DMS53 (cell line): ENCODE measurements at regions not wholly inside any gene's neighbourhood (a gene's known extent, or its start where the extent isn't known, plus 50 kb on each side); places are given as distances from the start of the nearest gene placed in this dataset.

ENCODE experiments used
- DNase-seq: peaks from one replicate; lab custom pipeline; 2025; lab: John Stamatoyannopoulos, UW

DNA sequence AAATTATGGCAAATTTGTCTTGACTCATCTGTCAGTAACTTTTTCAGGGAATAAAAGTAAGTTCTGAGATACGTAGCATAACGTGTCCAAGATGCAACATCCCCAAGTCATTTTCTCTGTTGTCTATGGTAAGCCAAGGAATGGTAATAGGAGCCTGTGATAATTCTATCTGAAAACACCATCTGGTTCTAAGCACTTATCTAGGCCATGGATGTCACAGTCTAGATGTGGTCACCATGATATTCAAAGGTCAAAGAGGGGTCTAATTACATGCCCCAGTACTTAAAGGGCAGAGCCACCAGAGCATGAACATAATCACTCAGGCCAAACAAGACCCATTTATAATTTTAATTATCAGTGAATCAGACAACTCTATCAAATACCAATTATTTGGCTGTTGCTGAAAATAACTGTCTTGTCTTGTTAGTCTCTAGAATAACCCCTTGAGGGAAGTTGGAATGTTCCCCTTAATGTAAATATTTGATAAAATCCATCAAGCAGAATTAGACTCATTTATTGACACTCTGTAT is 225.1 kb upstream of the MPPED2 start:
- no peak for DNase-seq

DNA sequence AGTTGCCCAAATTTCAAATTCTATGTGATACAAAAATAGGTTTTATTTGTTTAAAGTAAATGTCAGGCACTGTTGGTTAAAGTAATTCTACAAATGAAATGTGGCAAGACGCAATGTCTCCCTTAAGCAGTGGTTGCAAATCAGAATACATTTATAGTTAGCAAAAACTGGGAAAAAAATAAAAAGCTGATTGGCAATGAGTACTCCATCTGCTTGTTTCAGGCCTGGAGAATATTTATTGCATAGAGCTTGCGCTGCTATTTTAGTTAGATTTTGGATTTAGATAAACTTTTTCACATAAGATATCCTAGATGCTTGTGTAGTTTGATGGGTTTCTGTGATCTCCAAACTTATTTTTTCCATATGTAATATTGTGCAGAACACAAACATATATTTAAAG is 224.0 kb upstream of the MPPED2 start:
- no peak for DNase-seq

GRCh38 chr11:30801357-30801756 is 215.2 kb upstream of the MPPED2 start:
- peak; percentile 65 for DNase-seq

DNA sequence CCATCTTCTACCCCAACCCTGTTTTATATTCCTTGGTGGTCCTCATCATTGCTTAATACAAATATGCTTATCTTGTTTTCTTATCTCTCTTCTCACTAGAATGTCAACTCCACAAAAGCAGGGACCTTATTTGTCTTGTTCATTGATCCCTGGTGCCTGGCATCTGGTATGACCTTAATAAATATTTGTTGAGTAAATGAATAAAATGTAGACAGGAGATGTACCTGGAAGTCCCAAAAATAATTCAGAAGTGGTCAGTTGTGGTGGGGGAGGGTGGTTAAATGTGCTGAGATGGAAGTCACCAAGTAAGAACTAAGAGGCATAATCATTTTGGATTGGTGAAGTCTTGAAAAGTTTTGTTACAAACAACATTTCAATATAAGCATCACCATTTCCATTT is 214.8 kb upstream of the MPPED2 start:
- DNase-seq: peak; percentile 30

DNA sequence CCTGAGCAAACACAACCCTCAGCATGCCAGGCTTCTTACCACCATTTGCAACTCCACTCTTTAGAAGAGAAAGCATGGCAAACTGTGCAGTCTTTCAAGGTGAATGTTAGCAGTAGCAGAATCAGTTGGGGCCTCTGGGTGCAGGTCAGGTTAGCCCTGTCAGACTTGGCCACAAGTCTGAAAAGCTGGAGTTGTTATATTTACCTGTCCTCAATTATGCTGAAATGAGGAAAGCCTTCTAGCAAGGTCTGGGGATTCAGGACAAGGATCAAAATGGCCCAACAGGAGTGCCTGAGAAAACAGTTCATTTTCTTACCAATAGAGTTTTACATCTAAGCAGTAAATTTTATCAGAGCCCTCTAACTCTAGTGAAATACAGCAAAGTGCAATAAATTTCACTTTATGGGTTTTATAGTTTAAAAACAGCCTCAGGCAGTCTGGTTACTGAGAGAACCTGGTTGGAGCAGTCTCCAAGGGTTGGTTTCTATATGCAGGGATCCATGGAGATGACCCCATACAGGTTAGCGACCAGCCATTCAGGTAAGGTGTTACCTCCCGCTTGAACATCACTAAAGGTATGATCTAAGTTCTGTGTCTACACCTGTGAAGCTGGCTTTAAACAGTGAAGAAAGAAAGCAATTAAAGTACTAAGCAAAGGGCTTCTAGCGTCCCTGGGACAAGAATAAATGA is 212.5 kb upstream of the MPPED2 start:
- DNase-seq: no peak

- no peak for DNase-seq
These were observed 203.1 kb upstream of the MPPED2 start for GRCh38 chr11:30789270-30789669.

GRCh38 chr11:30788849-30789248 is 202.7 kb upstream of the MPPED2 start:
- DNase-seq: peak; percentile 3

DNA sequence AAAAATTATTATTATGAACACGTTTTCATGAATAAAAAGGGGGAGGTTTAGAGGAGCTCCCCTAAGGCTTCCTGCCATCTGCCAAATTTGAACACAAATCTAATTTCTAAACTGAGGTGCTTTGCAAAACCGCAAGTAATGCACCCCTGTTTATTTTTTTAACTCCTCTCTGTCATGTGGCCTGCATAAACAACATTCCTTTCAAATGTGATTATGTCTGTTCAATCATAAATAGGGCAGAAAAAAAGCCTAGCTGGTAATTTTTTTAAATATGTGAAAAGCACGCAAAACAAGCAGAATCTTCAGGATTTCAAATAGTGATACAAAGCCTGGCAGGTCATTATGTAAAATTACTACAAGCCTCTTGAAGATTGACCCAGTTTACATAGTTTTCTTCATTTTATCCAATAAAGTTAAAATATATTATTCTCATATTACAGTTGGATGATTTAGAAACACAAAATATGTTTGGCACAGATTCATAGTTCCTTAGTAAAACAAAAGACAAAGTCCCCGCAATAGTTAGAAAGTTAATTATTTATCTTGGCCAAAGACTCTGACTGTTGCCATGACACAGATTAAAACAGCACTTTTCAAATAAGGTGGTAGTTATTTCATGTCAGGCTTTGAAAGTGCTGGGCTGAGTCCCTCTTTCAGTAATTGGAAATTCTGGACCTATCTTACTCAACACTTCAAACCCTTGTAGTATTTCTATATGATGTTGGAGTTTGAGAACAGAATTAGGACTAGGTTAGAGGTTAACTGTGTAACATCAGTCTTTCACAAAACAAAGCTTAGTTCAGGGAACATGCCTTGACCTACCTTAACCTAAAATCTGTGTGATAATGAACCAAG is 200.3 kb upstream of the MPPED2 start:
- peak; percentile 2 for DNase-seq

GRCh38 chr11:30778596-30778995 is 192.4 kb upstream of the MPPED2 start:
- DNase-seq: no peak

DNA sequence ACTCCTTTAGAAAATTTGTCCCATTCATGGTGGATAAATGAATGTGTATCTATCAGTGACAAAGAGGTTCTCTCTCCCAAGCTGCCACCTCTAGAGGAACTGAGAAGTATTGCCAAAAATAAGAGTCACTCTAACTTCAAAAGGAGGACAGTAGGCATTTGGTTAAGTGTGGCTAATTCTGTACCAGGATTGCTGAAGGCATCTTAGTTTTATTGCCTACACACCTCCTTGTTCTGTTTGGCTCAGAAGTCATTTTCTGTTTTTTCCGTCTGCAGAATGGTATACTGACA is 189.0 kb upstream of the MPPED2 start:
- no peak for DNase-seq

DNA sequence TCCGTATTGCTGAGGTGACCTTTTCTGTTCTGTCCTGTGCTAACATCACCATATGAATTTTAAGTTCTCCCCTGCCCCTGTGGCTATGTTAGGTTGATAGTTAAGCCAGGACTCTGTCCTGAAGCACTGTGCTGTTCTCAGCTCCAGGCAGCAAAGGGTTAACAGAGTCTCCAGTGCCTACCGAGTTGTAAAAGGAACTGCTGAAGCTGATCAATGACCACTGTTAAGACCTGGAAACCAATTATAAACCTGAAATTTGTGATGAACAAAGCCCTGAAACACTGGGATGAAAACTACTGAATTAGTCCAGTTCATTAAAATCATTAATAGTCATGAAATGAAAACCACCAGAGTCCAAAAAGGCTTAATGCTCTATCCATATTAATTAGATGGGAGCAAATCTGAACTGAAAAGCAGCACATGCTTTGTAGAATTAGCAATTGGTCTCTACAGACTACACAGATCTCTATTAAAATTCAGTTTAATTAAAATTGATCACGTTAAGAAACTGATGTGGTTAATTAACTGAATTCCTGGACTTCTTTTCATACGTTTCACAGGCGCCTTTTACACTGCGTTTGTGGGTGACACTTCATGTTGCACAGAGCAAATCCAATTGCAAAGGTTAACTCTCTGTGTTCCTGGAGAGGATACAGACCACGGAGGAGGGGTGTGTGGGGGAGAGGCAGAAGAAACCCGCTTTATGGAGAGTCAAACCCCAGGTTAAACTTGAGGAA is 188.5 kb upstream of the MPPED2 start:
- DNase-seq: no peak

- no peak for DNase-seq
These were observed 186.8 kb upstream of the MPPED2 start for GRCh38 chr11:30772908-30773307.

GRCh38 chr11:30763951-30764350 is 177.8 kb upstream of the MPPED2 start:
- no peak for DNase-seq

DNA sequence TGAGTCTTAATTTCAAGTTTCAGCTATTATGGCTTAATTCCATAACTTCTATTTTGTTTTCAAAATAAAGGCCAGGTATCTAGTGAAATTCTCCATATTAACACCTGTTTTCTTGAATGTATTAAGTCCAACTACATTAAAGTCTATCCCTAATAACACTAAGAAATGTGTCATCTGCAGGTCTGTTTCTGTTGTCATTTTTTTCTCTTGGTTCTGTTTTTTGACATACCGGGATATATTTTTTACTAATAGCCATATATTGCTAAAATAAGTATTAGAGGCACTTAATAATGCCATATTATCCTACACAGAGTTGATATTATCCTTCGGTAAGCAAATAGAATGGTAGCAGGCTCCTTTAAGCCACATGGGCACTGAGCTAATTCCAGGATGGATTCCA is 176.0 kb upstream of the MPPED2 start:
- no peak for DNase-seq

GRCh38 chr11:30760345-30760744 is 174.2 kb upstream of the MPPED2 start:
- DNase-seq: no peak

- no peak for DNase-seq
These were observed 172.9 kb upstream of the MPPED2 start for GRCh38 chr11:30758946-30759504.

- no peak for DNase-seq
These were observed 172.4 kb upstream of the MPPED2 start for GRCh38 chr11:30758518-30758917.

GRCh38 chr11:30758012-30758411 is 171.9 kb upstream of the MPPED2 start:
- DNase-seq: no peak

GRCh38 chr11:30753994-30754393 is 167.8 kb upstream of the MPPED2 start:
- DNase-seq: no peak

DNA sequence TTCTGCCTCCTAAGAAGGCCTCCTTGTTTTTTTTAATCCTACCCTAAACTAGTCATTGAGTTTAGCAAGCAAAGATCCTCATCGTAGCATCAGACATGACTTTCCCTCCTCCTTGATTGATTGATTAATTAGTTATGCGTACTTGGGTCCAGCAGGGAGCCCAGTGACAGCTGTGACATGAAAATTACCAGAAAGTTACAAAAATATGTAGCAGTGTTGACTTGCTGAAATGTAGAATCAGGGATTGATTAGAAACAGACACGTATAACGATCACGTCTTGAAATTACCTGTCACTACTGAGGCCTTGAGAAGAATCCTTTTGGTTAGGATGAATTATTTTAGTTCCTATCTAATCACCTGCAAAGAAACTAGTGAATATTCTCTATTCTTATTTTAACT is 167.4 kb upstream of the MPPED2 start:
- no peak for DNase-seq

- no peak for DNase-seq
These were observed 163.1 kb upstream of the MPPED2 start for GRCh38 chr11:30749268-30749667.

- peak; percentile 42 for DNase-seq
These were observed 154.9 kb upstream of the MPPED2 start for GRCh38 chr11:30741039-30741550.
